ENCODE measurements at regions not wholly inside any gene's neighbourhood (a gene's known extent, or its start where the extent isn't known, plus 50 kb on each side); places are given as distances from the start of the nearest gene placed in this dataset.

DNA sequence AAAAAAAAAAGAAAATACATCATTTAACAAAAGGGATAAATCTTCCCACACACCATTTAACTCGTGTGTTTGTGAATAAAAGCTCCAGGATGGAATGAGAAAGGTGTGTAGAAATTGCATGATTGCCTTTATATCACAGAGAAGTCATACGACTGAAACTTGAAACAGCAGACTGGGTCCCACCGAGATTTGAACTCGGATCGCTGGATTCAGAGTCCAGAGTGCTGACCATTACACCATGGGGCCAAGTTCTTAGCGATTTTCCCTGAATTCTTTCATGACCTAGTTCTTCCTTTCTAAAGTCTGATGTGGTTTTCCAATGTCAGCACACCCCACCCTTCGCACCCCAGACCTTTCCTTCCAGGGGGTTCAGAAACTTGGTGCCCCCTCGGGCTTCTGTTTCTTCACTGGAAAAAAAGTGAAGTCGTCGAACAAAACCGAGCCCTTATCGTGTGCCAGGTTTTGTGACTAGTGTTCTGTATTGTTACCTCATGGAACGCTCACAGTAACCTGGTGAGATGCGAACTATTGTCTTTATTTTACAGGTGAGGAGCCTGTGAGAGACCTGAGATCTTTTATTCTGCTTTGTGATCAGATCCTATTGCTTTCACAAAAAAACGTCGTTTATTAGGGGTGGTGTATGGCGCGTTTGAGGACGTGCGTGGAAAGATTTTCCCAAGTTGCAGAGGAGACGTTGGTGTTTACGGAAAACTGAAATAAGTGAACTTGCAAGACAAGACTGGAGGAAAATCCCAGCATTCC is 120.8 kb downstream of the OR2B2 start (continued):
- TF ChIP-seq PAXIP1 (CRISPR knock-in tag; conservative IDR thresholded peaks at IDR 0.05) (0 out of 2 replicates have a peak, but pooled peaks have one; percentile 15), ZKSCAN1 (IDR thresholded peaks at IDR 0.05; ENCODE audit: low read length) (no peak), FOXO4 (CRISPR knock-in tag; conservative IDR thresholded peaks at IDR 0.05) (no peak), MAFG (CRISPR knock-in tag; IDR thresholded peaks at IDR 0.05) (no peak), ATM (IDR thresholded peaks at IDR 0.05; ENCODE audit: borderline replicate concordance) (no peak), HOXD1 (CRISPR knock-in tag; IDR thresholded peaks at IDR 0.05) (no peak), SIX1 (CRISPR knock-in tag; IDR thresholded peaks at IDR 0.05; ENCODE audit: borderline replicate concordance) (peak; percentile 63; the same call in 1 of the 2 replicates), NCOR1 (IDR thresholded peaks at IDR 0.05; ENCODE audit: borderline replicate concordance, low read length) (no peak; the same call in 1 of the 2 replicates), HNF4G (IDR thresholded peaks at IDR 0.05; ENCODE audit: borderline replicate concordance, low read depth, low read length) (peak; percentile 38; the same call in 1 of the 2 replicates), HNF4G (CRISPR knock-in tag; IDR thresholded peaks at IDR 0.05; ENCODE audit: borderline replicate concordance, low read depth) (no peak), TBX2 (CRISPR knock-in tag; IDR thresholded peaks at IDR 0.05; ENCODE audit: borderline replicate concordance) (peak; percentile 20; the same call in 1 of the 2 replicates), IKZF4 (CRISPR knock-in tag; IDR thresholded peaks at IDR 0.05; ENCODE audit: borderline replicate concordance, low read depth, not compliant biosample characterization) (no peak), ZNF607 (CRISPR knock-in tag; IDR thresholded peaks at IDR 0.05; ENCODE audit: borderline replicate concordance) (0 out of 2 replicates have a peak, but pooled peaks have one; percentile 28)
- TF ChIP-seq, protein P1, sequence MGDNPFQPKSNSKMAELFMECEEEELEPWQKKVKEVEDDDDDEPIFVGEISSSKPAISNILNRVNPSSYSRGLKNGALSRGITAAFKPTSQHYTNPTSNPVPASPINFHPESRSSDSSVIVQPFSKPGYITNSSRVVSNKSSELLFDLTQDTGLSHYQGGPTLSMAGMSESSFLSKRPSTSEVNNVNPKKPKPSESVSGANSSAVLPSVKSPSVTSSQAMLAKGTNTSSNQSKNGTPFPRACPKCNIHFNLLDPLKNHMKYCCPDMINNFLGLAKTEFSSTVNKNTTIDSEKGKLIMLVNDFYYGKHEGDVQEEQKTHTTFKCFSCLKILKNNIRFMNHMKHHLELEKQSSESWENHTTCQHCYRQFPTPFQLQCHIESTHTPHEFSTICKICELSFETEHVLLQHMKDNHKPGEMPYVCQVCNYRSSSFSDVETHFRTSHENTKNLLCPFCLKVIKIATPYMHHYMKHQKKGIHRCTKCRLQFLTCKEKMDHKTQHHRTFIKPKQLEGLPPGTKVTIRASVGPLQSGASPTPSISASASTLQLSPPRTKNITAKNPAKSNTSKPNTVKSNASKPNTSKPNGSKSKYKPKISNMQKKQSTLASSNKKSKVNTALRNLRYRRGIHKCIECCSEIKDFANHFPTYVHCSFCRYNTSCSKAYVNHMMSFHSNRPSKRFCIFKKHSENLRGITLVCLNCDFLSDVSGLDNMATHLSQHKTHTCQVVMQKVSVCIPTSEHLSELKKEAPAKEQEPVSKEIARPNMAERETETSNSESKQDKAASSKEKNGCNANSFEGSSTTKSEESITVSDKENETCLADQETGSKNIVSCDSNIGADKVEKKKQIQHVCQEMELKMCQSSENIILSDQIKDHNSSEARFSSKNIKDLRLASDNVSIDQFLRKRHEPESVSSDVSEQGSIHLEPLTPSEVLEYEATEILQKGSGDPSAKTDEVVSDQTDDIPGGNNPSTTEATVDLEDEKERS (CRISPR knock-in tag; IDR thresholded peaks at IDR 0.05), result 0 out of 2 replicates have a peak, but pooled peaks have one; percentile 61
- TF ChIP-seq, protein P2, sequence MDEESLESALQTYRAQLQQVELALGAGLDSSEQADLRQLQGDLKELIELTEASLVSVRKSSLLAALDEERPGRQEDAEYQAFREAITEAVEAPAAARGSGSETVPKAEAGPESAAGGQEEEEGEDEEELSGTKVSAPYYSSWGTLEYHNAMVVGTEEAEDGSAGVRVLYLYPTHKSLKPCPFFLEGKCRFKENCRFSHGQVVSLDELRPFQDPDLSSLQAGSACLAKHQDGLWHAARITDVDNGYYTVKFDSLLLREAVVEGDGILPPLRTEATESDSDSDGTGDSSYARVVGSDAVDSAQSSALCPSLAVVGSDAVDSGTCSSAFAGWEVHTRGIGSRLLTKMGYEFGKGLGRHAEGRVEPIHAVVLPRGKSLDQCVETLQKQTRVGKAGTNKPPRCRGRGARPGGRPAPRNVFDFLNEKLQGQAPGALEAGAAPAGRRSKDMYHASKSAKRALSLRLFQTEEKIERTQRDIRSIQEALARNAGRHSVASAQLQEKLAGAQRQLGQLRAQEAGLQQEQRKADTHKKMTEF (CRISPR knock-in tag; IDR thresholded peaks at IDR 0.05), result 0 out of 2 replicates have a peak, but pooled peaks have one; percentile 39
- TF ChIP-seq, protein P3, sequence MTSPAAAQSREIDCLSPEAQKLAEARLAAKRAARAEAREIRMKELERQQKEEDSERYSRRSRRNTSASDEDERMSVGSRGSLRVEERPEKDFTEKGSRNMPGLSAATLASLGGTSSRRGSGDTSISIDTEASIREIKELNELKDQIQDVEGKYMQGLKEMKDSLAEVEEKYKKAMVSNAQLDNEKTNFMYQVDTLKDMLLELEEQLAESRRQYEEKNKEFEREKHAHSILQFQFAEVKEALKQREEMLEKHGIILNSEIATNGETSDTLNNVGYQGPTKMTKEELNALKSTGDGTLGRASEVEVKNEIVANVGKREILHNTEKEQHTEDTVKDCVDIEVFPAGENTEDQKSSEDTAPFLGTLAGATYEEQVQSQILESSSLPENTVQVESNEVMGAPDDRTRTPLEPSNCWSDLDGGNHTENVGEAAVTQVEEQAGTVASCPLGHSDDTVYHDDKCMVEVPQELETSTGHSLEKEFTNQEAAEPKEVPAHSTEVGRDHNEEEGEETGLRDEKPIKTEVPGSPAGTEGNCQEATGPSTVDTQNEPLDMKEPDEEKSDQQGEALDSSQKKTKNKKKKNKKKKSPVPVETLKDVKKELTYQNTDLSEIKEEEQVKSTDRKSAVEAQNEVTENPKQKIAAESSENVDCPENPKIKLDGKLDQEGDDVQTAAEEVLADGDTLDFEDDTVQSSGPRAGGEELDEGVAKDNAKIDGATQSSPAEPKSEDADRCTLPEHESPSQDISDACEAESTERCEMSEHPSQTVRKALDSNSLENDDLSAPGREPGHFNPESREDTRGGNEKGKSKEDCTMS (CRISPR knock-in tag; conservative IDR thresholded peaks at IDR 0.05), result no peak

Data from HepG2 (cell line).